ENCODE measurements at regions not wholly inside any gene's neighbourhood (a gene's known extent, or its start where the extent isn't known, plus 50 kb on each side); places are given as distances from the start of the nearest gene placed in this dataset.

DNA sequence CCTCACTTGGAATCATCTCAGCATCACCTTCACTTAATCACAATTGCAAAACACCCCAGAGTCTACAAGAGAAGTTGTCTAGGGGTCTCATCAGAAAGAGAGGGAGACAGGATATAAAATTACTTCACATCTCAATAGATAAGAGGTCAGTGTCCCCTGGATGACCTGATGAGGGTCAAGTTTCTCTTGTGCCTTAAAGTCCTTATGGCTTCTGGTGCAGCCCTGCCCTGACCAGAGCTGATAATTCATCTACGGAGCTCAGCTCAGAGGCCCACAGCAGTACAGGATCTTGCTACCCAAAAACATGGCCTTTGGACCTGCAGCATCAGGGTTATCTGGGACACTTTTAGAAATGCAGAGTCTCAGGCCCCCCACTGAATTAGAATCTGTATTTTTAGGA lies 111.1 kb upstream of the GLI3 start:
- H3K27me3 ChIP-seq (ENCODE audit: insufficient read depth, low read depth, low read length), result no peaks in the 10 kb centered on the region
- no peak overlapping the region for H2AFZ ChIP-seq (ENCODE audit: low read depth, low read length)
- H3K4me2 ChIP-seq (ENCODE audit: low read length), result no peak overlapping the region
- no peaks in the 10 kb centered on the region for H3K9me3 ChIP-seq (ENCODE audit: low read length)
- no peak overlapping the region for H3K27ac ChIP-seq (ENCODE audit: low read length)
- TF ChIP-seq TAF1 (IDR thresholded peaks at IDR 0.05; ENCODE audit: low read depth), result no peak
- TF ChIP-seq MXI1 (conservative IDR thresholded peaks at IDR 0.05; ENCODE audit: poor library complexity, severe bottlenecking), result no peak
- H3K9me2 ChIP-seq (ENCODE audit: insufficient read depth, low read length), result no peaks in the 10 kb centered on the region
- H3K4me3 ChIP-seq (ENCODE audit: low read length), result no peak overlapping the region
- H3K79me2 ChIP-seq (replicated peaks; ENCODE audit: insufficient read depth, low read length), result no peaks in the 10 kb centered on the region
- H3K9ac ChIP-seq (ENCODE audit: low read length), result no peak overlapping the region
- no peaks in the 10 kb centered on the region for H3F3A ChIP-seq (ENCODE audit: insufficient read depth, low read length, poor library complexity, severe bottlenecking)
- no peaks in the 10 kb centered on the region for H3K36me3 ChIP-seq (ENCODE audit: insufficient read depth, low read length)
- H4K20me1 ChIP-seq (ENCODE audit: insufficient read depth), result no peaks in the 10 kb centered on the region

DNA sequence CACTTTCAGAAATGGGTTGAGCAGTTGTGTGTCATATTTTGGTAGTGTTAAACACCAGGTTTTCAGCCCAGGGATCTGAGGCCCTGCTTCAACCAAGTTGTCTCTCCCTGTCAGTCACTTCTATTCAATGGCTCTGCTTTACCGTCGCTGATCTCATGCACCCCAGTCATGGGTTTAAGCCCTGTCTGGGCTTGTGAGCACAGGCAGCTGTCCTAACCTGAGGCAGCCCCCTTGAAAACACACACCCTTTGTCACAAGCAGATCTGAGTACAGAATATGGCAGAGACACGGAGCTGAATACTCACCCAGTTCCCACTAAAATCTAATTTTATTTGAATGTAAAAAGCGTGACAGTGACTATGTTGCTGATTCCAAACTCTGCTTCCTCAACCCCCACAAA lies 110.6 kb upstream of the GLI3 start:
- no peak overlapping the region for H2AFZ ChIP-seq (ENCODE audit: low read depth, low read length)
- H3K4me3 ChIP-seq (ENCODE audit: low read length), result no peak overlapping the region
- no peaks in the 10 kb centered on the region for H3K36me3 ChIP-seq (ENCODE audit: insufficient read depth, low read length)
- TF ChIP-seq POLR2AphosphoS5 (IDR thresholded peaks at IDR 0.05), result no peak
- no peak for TF ChIP-seq RAD21 (conservative IDR thresholded peaks at IDR 0.05)
- TF ChIP-seq SMC3 (conservative IDR thresholded peaks at IDR 0.05; ENCODE audit: poor library complexity), result no peak
- TF ChIP-seq, protein P1, sequence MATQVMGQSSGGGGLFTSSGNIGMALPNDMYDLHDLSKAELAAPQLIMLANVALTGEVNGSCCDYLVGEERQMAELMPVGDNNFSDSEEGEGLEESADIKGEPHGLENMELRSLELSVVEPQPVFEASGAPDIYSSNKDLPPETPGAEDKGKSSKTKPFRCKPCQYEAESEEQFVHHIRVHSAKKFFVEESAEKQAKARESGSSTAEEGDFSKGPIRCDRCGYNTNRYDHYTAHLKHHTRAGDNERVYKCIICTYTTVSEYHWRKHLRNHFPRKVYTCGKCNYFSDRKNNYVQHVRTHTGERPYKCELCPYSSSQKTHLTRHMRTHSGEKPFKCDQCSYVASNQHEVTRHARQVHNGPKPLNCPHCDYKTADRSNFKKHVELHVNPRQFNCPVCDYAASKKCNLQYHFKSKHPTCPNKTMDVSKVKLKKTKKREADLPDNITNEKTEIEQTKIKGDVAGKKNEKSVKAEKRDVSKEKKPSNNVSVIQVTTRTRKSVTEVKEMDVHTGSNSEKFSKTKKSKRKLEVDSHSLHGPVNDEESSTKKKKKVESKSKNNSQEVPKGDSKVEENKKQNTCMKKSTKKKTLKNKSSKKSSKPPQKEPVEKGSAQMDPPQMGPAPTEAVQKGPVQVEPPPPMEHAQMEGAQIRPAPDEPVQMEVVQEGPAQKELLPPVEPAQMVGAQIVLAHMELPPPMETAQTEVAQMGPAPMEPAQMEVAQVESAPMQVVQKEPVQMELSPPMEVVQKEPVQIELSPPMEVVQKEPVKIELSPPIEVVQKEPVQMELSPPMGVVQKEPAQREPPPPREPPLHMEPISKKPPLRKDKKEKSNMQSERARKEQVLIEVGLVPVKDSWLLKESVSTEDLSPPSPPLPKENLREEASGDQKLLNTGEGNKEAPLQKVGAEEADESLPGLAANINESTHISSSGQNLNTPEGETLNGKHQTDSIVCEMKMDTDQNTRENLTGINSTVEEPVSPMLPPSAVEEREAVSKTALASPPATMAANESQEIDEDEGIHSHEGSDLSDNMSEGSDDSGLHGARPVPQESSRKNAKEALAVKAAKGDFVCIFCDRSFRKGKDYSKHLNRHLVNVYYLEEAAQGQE (IDR thresholded peaks at IDR 0.05; ENCODE audit: borderline replicate concordance), result no peak
- TF ChIP-seq, protein P2, sequence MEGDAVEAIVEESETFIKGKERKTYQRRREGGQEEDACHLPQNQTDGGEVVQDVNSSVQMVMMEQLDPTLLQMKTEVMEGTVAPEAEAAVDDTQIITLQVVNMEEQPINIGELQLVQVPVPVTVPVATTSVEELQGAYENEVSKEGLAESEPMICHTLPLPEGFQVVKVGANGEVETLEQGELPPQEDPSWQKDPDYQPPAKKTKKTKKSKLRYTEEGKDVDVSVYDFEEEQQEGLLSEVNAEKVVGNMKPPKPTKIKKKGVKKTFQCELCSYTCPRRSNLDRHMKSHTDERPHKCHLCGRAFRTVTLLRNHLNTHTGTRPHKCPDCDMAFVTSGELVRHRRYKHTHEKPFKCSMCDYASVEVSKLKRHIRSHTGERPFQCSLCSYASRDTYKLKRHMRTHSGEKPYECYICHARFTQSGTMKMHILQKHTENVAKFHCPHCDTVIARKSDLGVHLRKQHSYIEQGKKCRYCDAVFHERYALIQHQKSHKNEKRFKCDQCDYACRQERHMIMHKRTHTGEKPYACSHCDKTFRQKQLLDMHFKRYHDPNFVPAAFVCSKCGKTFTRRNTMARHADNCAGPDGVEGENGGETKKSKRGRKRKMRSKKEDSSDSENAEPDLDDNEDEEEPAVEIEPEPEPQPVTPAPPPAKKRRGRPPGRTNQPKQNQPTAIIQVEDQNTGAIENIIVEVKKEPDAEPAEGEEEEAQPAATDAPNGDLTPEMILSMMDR (IDR thresholded peaks at IDR 0.05; ENCODE audit: poor library complexity, severe bottlenecking), result no peak
- TF ChIP-seq TAF1 (IDR thresholded peaks at IDR 0.05; ENCODE audit: low read depth), result no peak
- H4K20me1 ChIP-seq (ENCODE audit: insufficient read depth), result no peaks in the 10 kb centered on the region
- H3K79me2 ChIP-seq (replicated peaks; ENCODE audit: insufficient read depth, low read length), result no peaks in the 10 kb centered on the region
- H3K4me2 ChIP-seq (ENCODE audit: low read length), result no peak overlapping the region
- H3K27me3 ChIP-seq (ENCODE audit: insufficient read depth, low read depth, low read length), result no peaks in the 10 kb centered on the region
- H3K9ac ChIP-seq (ENCODE audit: low read length), result no peak overlapping the region
- H3F3A ChIP-seq (ENCODE audit: insufficient read depth, low read length, poor library complexity, severe bottlenecking), result no peaks in the 10 kb centered on the region
- H3K27ac ChIP-seq (ENCODE audit: low read length), result no peak overlapping the region
- no peaks in the 10 kb centered on the region for H3K9me3 ChIP-seq (ENCODE audit: low read length)
- no peaks in the 10 kb centered on the region for H3K9me2 ChIP-seq (ENCODE audit: insufficient read depth, low read length)

DNA sequence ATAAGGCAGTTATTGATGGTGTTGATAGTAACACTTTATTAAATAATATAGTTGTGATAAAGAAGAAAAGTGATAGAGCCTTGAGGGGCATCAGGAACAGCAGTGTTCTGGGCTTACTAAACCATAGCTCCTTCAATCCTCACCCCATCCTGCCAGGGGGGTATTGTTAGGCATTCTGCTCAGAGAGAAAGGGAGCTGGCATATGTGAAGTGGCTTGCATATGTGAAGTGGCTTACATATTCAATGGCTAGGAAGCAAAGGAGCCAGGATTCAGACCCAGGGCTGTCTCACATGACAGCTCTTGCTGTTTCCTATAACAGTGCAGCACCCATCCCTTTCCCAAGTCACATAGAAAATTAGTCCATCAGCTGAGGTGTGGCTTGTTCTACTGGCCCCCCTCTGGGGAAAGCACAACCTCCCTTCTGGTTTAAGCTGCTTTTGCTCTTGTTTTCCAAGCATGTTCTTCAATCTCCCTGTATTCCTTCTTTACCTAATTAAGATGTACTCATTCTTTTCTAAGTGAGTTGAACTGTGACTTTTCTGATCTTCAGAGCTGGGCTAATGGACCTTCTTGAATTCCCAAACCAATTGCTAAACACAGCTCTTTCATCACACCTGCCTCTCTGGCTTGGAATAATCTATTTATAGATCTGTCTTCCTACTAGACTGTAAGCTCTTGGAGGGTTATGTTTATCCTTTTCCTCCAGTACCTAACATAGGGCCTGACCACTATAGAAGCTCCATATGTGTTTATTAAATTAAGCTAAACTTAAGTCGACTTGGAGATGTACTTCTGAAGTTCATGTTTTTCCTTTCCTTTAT lies 108.7 kb upstream of the GLI3 start:
- H3F3A ChIP-seq (ENCODE audit: insufficient read depth, low read length, poor library complexity, severe bottlenecking), result no peaks in the 10 kb centered on the region
- no peak overlapping the region for H3K4me3 ChIP-seq (ENCODE audit: low read length)
- no peak overlapping the region for H3K27ac ChIP-seq (ENCODE audit: low read length)
- no peaks in the 10 kb centered on the region for H3K79me2 ChIP-seq (replicated peaks; ENCODE audit: insufficient read depth, low read length)
- TF ChIP-seq MXI1 (conservative IDR thresholded peaks at IDR 0.05; ENCODE audit: poor library complexity, severe bottlenecking) (no peak), POLR2AphosphoS5 (IDR thresholded peaks at IDR 0.05) (no peak), EP300 (conservative IDR thresholded peaks at IDR 0.05; ENCODE audit: poor library complexity, severe bottlenecking) (no peak), EZH2 (IDR thresholded peaks at IDR 0.05; ENCODE audit: borderline replicate concordance, insufficient read depth, low read length, poor library complexity, severe bottlenecking) (no peak), RAD21 (conservative IDR thresholded peaks at IDR 0.05) (no peak), TAF1 (IDR thresholded peaks at IDR 0.05; ENCODE audit: low read depth) (no peak), SMC3 (conservative IDR thresholded peaks at IDR 0.05; ENCODE audit: poor library complexity) (no peak)
- TF ChIP-seq, protein P2 (IDR thresholded peaks at IDR 0.05; ENCODE audit: poor library complexity, severe bottlenecking), result no peak
- TF ChIP-seq, protein P1 (IDR thresholded peaks at IDR 0.05; ENCODE audit: borderline replicate concordance), result no peak
- H3K36me3 ChIP-seq (ENCODE audit: insufficient read depth, low read length), result no peaks in the 10 kb centered on the region
- H2AFZ ChIP-seq (ENCODE audit: low read depth, low read length), result no peak overlapping the region
- no peak overlapping the region for H3K4me2 ChIP-seq (ENCODE audit: low read length)
- H3K9me2 ChIP-seq (ENCODE audit: insufficient read depth, low read length), result no peaks in the 10 kb centered on the region
- H3K27me3 ChIP-seq (ENCODE audit: insufficient read depth, low read depth, low read length), result no peaks in the 10 kb centered on the region
- H4K20me1 ChIP-seq (ENCODE audit: insufficient read depth), result no peaks in the 10 kb centered on the region
- no peaks in the 10 kb centered on the region for H3K9me3 ChIP-seq (ENCODE audit: low read length)
- no peak overlapping the region for H3K9ac ChIP-seq (ENCODE audit: low read length)

Measured in neural cell (in vitro differentiated cells).